Naive thymus-derived CD8-positive, alpha-beta T cell (primary cell): ENCODE measurements at regions not wholly inside any gene's neighbourhood (a gene's known extent, or its start where the extent isn't known, plus 50 kb on each side); places are given as distances from the start of the nearest gene placed in this dataset.

ENCODE experiments used
- ATAC-seq, 2 donors: fragments of 150-1000 bp; cut with Tn5 transposase in 1 of 2; sonication (Bioruptor Pico), chemical (Tn5 transposase) in 1 of 2; 1 replicate in 1 of 2; 2 replicates in 1 of 2; pipeline ENCODE4 v1.10.0; 2021; ENCODE audit warnings: mild to moderate bottlenecking in 2 of 2, moderate library complexity in 2 of 2
- POLR2A ChIA-PET: fragments of 350-600 bp; sonication (Branson Sonifier 250); formaldehyde crosslinking; loops from one replicate; lab custom pipeline; 2021; ENCODE audit warnings: antibody characterized with exemption; lab: Charles Lee
- DNase-seq, 10 donors: peaks; one replicate each; pipeline versions ENCODE4 v3.0.0 to v3.0.0-alpha.2; 2020 to 2022
- H3K27ac Mint-ChIP-seq, 10 donors: one replicate each; pipeline ENCODE4 v1.8.0; 2020 to 2022; ENCODE audit warnings: mild to moderate bottlenecking in 10 of 10, mixed read lengths in 10 of 10, moderate library complexity in 4 of 10, inconsistent platforms in 1 of 10
- H3K27me3 Mint-ChIP-seq, 5 donors: one replicate each; pipeline ENCODE4 v1.8.0; 2021 to 2022; ENCODE audit warnings: mixed read lengths in 5 of 5
- H3K36me3 Mint-ChIP-seq, 3 donors: one replicate each; pipeline ENCODE4 v1.8.0; 2020 to 2022; ENCODE audit warnings: mixed read lengths in 3 of 3, mild to moderate bottlenecking in 2 of 3, inconsistent platforms in 1 of 3
- H3K4me1 Mint-ChIP-seq, 4 donors: one replicate each; pipeline ENCODE4 v1.8.0; 2021 to 2022; ENCODE audit warnings: mixed read lengths in 4 of 4
- H3K4me3 Mint-ChIP-seq, 10 donors: one replicate each; pipeline ENCODE4 v1.8.0; 2020 to 2022; ENCODE audit warnings: mild to moderate bottlenecking in 10 of 10, mixed read lengths in 10 of 10, moderate library complexity in 6 of 10, inconsistent platforms in 1 of 10
- H3K9me3 Mint-ChIP-seq, 9 donors: one replicate each; pipeline ENCODE4 v1.8.0; 2020 to 2022; ENCODE audit warnings: mixed read lengths in 9 of 9, mild to moderate bottlenecking in 3 of 9, inconsistent platforms in 1 of 9, moderate library complexity in 1 of 9

DNA sequence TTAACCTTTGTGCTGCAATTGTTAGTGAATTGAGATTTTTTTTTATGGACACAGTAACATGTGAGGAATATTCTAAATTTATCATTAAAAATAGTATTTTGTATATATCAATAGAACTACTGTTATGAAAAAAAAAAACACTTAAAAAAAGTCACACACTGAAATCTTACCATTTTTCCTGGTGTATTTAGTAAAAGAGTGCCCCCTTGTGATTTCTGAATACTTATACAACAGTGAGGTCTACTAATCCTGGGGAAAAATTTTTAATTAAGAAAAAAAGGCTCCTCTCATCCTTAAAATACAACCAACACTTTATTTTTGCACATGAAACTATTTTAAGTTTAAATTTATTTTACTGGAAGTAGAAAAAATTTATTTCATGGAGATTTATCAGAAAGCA, 56.4 kb upstream of the SPOCK3 start:
- no peaks in the 10 kb centered on the region for H3K4me1 Mint-ChIP-seq
- H3K4me3 Mint-ChIP-seq: no peak overlapping the region
- H3K27me3 Mint-ChIP-seq: no peaks in the 10 kb centered on the region
- no peak for DNase-seq
- peaks cover 0 to 13% (median 0%) of the 10 kb centered on the region in 3 donors for H3K36me3 Mint-ChIP-seq
- H3K27ac Mint-ChIP-seq: no peak overlapping the region
- no peak for ATAC-seq
- POLR2A ChIA-PET: no interaction called here
- peaks cover 3 to 29% (median 9%) of the 10 kb centered on the region in 9 donors for H3K9me3 Mint-ChIP-seq

DNA sequence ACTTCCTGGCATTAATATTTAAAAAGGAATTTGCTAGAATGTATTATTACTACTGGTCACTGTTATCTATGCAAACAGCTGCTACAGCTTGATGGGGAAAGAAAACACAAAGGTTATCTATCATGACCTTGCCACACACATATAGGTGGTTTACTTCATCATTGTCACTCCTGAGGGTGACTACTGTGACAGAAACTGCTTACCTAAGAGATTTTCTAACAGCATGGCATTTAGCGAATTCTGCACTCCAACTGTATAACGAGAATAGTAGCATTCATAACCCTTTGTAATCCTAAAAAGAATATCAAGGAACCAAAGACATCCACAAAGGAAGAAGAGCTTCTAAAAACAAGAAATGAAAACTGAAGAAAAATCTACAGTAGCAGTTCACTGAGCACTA, 74.6 kb upstream of the SPOCK3 start:
- Mint-ChIP-seq H3K9me3 (peaks cover 0 to 7% (median 3%) of the 10 kb centered on the region in 9 donors), H3K27ac (no peak overlapping the region), H3K36me3 (no peaks in the 10 kb centered on the region), H3K27me3 (no peaks in the 10 kb centered on the region), H3K4me3 (no peak overlapping the region), H3K4me1 (no peaks in the 10 kb centered on the region)
- no peak for DNase-seq
- POLR2A ChIA-PET: no interaction called here
- no peak for ATAC-seq

DNA sequence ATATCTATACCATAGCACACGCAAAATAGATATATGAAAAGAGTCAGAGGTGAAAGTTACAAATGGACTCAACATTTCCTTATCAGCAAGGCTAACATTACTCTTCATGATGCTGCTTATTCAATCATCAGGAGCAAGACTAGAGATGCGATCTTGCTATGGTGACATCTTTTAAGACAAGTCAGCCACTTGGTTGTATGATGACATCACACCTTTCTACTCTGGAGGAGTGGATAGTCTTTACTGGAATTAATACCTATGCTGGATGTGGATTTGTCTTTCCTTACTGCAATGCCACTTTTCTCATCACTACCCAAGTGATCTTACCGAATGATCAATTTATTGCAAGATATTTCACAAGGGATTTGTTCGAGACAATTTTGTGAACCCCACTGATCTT, 87.0 kb upstream of the SPOCK3 start:
- DNase-seq: no peak
- H3K27me3 Mint-ChIP-seq: no peaks in the 10 kb centered on the region
- H3K4me1 Mint-ChIP-seq: no peaks in the 10 kb centered on the region
- H3K27ac Mint-ChIP-seq: no peak overlapping the region
- H3K9me3 Mint-ChIP-seq: peaks cover 0 to 20% (median 3%) of the 10 kb centered on the region in 9 donors
- ATAC-seq: no peak
- POLR2A ChIA-PET: no interaction called here
- no peak overlapping the region for H3K4me3 Mint-ChIP-seq
- H3K36me3 Mint-ChIP-seq: no peaks in the 10 kb centered on the region

DNA sequence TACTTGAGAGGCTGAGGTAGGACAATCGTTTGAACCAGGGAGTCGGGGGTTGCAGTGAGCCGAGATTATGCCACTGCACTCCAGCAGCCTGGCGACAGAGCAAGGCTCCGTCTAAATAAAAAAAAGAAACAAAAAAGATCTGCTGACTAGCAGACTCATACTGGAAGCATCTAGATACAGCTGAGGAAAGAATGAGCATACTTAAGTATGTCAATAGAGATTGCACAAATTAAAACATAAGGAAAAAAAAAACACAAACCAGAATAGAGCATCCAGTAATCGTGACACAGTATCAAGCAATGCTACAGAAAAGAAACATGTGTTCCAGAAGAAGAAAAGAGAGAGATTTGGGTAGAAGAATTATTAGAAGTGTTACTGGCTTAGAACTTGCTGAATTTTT, 105.5 kb upstream of the SPOCK3 start:
- ATAC-seq: no peak
- H3K9me3 Mint-ChIP-seq: peaks cover 0 to 34% (median 15%) of the 10 kb centered on the region in 9 donors
- no peaks in the 10 kb centered on the region for H3K27me3 Mint-ChIP-seq
- H3K36me3 Mint-ChIP-seq: peaks cover 0 to 3% (median 0%) of the 10 kb centered on the region in 3 donors
- H3K27ac Mint-ChIP-seq: no peak overlapping the region
- POLR2A ChIA-PET: no interaction called here
- H3K4me3 Mint-ChIP-seq: no peak overlapping the region
- DNase-seq: no peak
- no peaks in the 10 kb centered on the region for H3K4me1 Mint-ChIP-seq

DNA sequence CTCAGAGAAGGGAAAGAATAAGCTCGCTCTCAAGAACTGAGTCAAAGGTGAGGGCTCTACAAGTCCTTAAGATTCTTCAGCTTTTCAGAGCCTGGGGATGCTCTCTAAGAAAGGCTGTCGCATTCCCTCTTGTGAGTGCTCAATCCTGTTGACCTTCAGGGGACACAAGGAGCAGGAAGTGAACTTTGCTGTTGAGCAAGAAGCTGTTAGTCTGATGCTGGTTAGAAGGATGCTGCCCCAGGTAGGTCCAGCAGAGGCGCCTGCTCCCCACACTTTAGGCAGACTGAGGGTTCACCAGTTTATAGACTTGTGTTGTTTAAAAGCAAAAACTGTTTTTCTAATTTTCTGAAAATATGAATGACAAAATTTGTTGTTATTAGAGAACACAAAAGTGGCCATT, 125.4 kb upstream of the SPOCK3 start:
- no peaks in the 10 kb centered on the region for H3K36me3 Mint-ChIP-seq
- H3K9me3 Mint-ChIP-seq: peaks cover 0 to 9% (median 0%) of the 10 kb centered on the region in 9 donors
- no peak overlapping the region for H3K4me3 Mint-ChIP-seq
- no peak for ATAC-seq
- no peaks in the 10 kb centered on the region for H3K4me1 Mint-ChIP-seq
- no peak overlapping the region for H3K27ac Mint-ChIP-seq
- POLR2A ChIA-PET: no interaction called here
- DNase-seq: no peak
- no peaks in the 10 kb centered on the region for H3K27me3 Mint-ChIP-seq

DNA sequence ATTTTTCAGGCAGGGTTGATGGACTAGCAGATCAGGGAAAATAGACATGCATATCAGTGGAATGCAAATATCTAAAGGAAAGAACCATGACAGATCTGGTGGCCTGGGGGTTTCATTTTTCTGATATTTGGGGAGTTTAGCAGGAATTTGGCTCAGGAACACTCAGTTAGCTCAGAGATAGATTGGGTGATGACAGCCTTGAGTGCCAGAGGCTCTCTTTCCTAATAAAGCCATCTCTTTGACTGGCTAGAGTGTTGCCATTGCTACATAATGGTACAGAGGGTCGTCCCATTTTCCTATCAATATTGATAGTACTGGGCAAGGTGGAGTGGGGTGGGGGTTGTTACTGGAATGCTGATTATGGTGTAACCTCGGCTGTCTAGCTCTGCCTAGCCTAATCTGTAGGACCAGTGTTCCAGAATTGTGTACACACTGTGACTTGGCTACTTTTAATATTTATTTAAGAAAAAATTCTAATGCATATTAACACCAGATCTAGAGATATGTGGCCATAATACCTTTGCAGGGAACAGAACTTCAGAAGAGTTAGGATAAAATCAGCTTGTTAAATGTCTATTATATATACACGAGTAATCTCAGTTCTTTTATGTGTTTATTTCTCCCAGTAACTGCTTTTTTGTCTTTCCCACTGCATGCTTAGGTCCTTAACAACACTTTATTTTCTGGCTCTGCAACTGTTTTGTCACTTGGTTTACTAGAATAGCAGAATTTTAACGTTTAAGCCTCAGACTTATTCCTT, 145.0 kb upstream of the SPOCK3 start:
- DNase-seq: no peak
- Mint-ChIP-seq H3K4me1 (no peaks in the 10 kb centered on the region), H3K27me3 (no peaks in the 10 kb centered on the region), H3K36me3 (no peaks in the 10 kb centered on the region), H3K9me3 (peaks cover 0 to 8% (median 3%) of the 10 kb centered on the region in 9 donors), H3K27ac (no peak overlapping the region), H3K4me3 (no peak overlapping the region)
- ATAC-seq: no peak
- POLR2A ChIA-PET: no interaction called here

DNA sequence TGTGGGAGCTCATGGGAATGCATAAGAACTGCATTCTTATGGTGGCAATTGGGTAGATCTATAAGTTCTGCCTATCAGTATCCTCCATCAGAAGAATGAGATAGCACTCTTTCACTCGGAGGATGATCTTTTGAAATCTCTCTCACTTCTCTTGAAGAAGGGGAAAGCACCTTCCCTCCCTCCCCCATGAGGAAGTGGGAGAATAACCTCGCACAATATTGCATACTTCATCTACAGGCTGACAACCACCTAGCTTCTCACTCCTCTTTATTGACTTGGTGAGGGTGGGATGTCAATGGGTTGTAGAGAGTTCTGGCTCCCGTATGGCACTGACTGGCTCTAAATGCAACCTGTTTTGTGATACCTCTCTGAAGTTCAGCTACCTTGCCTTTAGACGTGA, 146.7 kb upstream of the SPOCK3 start:
- Mint-ChIP-seq H3K36me3 (no peaks in the 10 kb centered on the region), H3K9me3 (peaks cover 0 to 8% (median 3%) of the 10 kb centered on the region in 9 donors), H3K4me1 (no peaks in the 10 kb centered on the region), H3K4me3 (no peak overlapping the region), H3K27ac (no peak overlapping the region), H3K27me3 (no peaks in the 10 kb centered on the region)
- POLR2A ChIA-PET: no interaction called here
- no peak for DNase-seq
- ATAC-seq: no peak

DNA sequence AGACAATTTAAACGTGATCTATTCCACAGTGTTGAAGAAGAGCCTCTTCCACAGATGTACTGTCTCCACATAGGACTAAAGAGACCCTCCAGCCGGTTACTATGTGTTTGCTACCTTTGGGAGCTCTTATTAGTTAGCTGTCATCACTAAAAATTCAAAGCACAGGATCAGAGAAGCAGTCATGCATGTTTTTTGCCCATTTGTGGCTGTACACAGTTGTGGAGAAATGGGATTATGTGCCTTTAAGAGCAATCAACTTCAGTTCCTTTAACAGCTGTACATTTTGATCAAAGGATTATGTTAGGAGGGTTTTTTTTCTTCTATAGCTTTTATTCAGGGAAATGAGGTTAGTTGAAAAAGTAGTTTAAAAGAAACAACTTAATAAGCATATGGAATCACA, 149.0 kb upstream of the SPOCK3 start:
- Mint-ChIP-seq H3K27me3 (no peaks in the 10 kb centered on the region), H3K36me3 (no peaks in the 10 kb centered on the region), H3K4me1 (no peaks in the 10 kb centered on the region), H3K27ac (no peak overlapping the region), H3K9me3 (peaks cover 0 to 8% (median 3%) of the 10 kb centered on the region in 9 donors), H3K4me3 (no peak overlapping the region)
- POLR2A ChIA-PET: no interaction called here
- DNase-seq (no peak), ATAC-seq (no peak)

DNA sequence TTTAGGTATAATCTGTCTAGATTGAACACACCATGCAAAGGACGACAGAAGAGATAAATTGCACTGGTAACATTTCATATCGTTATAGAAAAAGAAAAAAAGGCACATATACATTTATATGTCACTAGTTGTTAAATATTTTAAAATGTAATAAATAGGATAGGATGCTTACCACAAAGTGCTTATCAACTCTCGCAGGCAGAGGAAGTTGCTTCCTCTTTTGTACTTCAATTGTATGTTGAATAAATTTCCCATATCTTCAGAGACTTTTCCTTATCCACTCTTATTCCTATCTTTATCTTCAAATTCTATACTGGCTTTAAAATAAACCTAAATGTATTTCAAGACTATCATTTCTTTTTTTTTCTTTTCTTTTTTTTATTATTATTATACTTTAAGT, 163.3 kb upstream of the SPOCK3 start:
- H3K36me3 Mint-ChIP-seq: no peaks in the 10 kb centered on the region
- no peak for DNase-seq
- H3K9me3 Mint-ChIP-seq: peaks cover 0 to 13% (median 0%) of the 10 kb centered on the region in 9 donors
- no peaks in the 10 kb centered on the region for H3K27me3 Mint-ChIP-seq
- no peaks in the 10 kb centered on the region for H3K4me1 Mint-ChIP-seq
- ATAC-seq: no peak
- POLR2A ChIA-PET: no interaction called here
- H3K4me3 Mint-ChIP-seq: no peak overlapping the region
- H3K27ac Mint-ChIP-seq: no peak overlapping the region

DNA sequence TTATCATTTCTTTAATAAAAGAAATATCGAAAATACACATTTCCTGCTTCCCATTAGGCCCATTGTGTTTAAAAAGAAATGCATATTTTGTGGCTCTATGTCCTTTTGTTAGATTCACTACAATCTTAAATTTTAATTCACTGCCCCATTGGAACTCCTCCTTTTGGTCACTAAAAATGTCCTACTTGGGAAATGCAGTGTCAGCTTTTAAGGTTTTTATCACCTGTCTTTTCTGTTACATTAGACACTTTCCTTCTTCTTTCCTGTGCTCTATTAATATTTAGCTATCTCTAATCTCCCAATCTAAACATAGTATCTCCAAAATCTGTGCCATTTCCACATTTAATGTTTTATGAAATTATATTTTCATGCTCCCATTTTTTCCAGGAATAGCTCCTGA, 164.9 kb upstream of the SPOCK3 start:
- Mint-ChIP-seq H3K27me3 (no peaks in the 10 kb centered on the region), H3K27ac (no peak overlapping the region), H3K36me3 (no peaks in the 10 kb centered on the region), H3K4me3 (no peak overlapping the region), H3K9me3 (peaks cover 0 to 13% (median 0%) of the 10 kb centered on the region in 9 donors), H3K4me1 (no peaks in the 10 kb centered on the region)
- POLR2A ChIA-PET: no interaction called here
- ATAC-seq (no peak), DNase-seq (no peak)

DNA sequence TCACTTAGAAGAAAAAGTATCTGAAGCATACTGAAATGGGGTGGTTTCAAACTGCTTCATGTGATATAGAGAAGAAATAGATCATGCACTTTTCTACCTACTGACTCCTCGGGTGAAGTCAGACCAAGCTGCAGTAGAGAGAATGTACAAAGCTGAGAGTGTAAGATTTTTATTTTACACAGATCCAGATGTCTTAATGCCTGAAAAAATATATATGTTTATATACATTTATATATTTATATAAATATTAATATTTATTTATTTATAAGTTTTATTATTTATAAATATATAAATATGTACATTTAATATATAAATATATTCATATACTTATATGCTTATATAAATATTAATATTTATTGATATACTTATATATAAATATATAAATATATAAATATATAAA, 171.9 kb upstream of the SPOCK3 start:
- no peaks in the 10 kb centered on the region for H3K4me1 Mint-ChIP-seq
- H3K36me3 Mint-ChIP-seq: no peaks in the 10 kb centered on the region
- ATAC-seq (no peak), DNase-seq (no peak)
- H3K27me3 Mint-ChIP-seq: no peaks in the 10 kb centered on the region
- no peak overlapping the region for H3K27ac Mint-ChIP-seq
- POLR2A ChIA-PET: no interaction called here
- no peak overlapping the region for H3K4me3 Mint-ChIP-seq
- peaks cover 0 to 4% (median 0%) of the 10 kb centered on the region in 9 donors for H3K9me3 Mint-ChIP-seq

DNA sequence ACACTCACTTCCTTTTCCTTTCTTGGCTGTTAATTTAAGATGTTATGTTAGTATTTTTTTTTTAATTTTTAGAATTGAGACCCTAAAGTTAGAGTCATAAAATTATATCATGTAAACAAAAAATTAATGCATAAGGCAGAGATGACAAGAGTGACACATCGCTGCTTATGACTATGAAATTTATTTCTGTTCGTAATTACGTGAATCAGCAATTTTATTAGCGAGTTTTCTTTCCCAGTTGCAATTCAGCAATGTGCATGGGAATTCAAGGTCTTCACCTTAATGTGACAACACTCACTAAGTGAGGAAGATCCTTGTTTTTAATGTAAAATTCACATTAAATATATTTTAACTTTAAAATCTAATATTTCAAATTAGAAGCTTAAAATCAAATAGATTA, 181.2 kb upstream of the SPOCK3 start:
- Mint-ChIP-seq H3K36me3 (no peaks in the 10 kb centered on the region), H3K9me3 (peaks cover 0 to 13% (median 4%) of the 10 kb centered on the region in 9 donors), H3K27me3 (no peaks in the 10 kb centered on the region), H3K4me1 (no peaks in the 10 kb centered on the region), H3K27ac (no peak overlapping the region), H3K4me3 (no peak overlapping the region)
- ATAC-seq (no peak), DNase-seq (no peak)
- POLR2A ChIA-PET: no interaction called here

DNA sequence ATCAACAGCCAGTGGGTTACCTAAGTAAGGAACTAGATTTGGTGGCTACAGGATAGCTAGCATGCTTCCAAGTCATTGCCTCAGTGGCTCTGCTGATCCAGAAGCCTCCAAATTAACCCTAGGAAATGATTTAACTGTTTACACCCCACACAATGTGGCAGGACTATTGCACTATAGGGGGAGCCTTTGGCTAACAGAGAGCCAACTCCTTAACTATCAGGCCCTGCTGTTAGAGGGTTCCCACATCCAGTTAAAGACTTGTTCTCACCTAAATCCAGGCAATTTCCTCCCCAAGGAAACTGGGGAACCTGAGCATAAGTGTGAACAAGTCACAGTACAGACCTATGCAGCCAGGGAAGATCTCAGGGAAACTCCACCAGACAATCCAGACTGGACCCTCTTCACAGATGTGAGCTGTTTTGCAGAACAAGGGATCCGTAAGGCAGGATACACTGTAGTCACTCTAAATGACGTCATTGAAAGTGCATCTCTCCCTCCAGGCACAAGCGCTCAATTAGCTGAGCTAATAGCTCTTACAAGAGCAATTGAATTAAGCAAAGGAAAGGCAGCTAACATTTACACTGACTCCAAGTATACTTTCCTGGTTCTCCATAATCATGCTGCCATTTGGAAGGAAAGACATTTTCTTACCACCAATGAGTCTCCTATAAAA, 185.3 kb upstream of the SPOCK3 start:
- POLR2A ChIA-PET: no interaction called here
- ATAC-seq: no peak
- no peaks in the 10 kb centered on the region for H3K36me3 Mint-ChIP-seq

More for the DNA sequence above, 185.3 kb upstream of the SPOCK3 start:
- no peak for DNase-seq
- H3K27ac Mint-ChIP-seq: no peak overlapping the region
- peaks cover 0 to 16% (median 6%) of the 10 kb centered on the region in 9 donors for H3K9me3 Mint-ChIP-seq
- H3K4me3 Mint-ChIP-seq: no peak overlapping the region
- no peaks in the 10 kb centered on the region for H3K4me1 Mint-ChIP-seq
- no peaks in the 10 kb centered on the region for H3K27me3 Mint-ChIP-seq
